AG04450 (cell line): ENCODE measurements at regions not wholly inside any gene's neighbourhood (a gene's known extent, or its start where the extent isn't known, plus 50 kb on each side); places are given as distances from the start of the nearest gene placed in this dataset.

Source experiments
- CTCF ChIA-PET: fragments of 300-600, 350-600 bp; formaldehyde crosslinking; extraction: SDS; loops from one replicate; lab custom pipeline; 2022; ENCODE audit warnings: antibody characterized with exemption, inconsistent platforms; lab: Charles Lee
- POLR2A ChIA-PET: fragments of 350-600 bp; formaldehyde crosslinking; extraction: SDS; loops from one replicate; lab custom pipeline; 2021; ENCODE audit warnings: antibody characterized with exemption, inconsistent platforms; lab: Yijun Ruan, JAX
- DNase-seq: peaks from one replicate; pipeline ENCODE4 v3.0.0-alpha.2; 2011; ENCODE audit warnings: low read depth, low spot score
- H3K27ac ChIP-seq: one replicate; pipeline ENCODE4 v1.5.1; 2012; ENCODE audit warnings: low read depth, low read length, control low read depth
- H3K27me3 ChIP-seq: one replicate; pipeline ENCODE4 v1.6.0; 2012; ENCODE audit warnings: low read length; ENCODE audit not compliant: control insufficient read depth, insufficient read depth
- H3K4me3 ChIP-seq: 2 replicates; pipeline ENCODE4 v1.5.1; 2011; ENCODE audit warnings: mild to moderate bottlenecking, low read depth, low read length, control low read depth
- H3K9me3 ChIP-seq: 2 replicates; pipeline ENCODE4 v1.5.1; 2012; ENCODE audit warnings: low read length; ENCODE audit not compliant: control insufficient read depth, insufficient read depth
- CTCF ChIP-seq: IDR thresholded peaks from 2 replicates; pipeline ENCODE4 v1.5.1; 2011; ENCODE audit warnings: low read depth, low read length, control low read depth, inconsistent platforms

DNA sequence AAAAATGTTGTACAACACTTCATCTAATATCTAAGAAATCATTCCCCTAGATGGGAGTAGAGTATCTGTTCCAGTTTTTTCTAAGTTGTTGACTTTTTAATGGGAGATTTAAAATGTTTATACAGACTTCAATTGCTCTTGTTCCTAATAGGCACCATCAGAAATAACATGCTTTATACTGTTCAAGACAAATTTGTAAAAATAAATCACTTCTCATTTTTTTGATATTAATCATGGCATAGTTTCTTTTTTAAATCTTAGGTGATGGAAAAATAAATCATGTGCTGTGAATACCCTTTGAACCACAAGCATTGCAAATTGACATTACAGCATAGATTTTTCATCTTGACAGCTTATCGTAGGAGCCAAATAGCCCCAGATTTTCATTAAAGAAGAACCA, 473.5 kb upstream of the MGAT4C start:
- H3K27me3 ChIP-seq: no peaks in the 10 kb centered on the region
- no peak overlapping the region for H3K27ac ChIP-seq
- ChIA-PET CTCF (no interaction called here), POLR2A (no interaction called here)
- TF ChIP-seq CTCF: no peak
- H3K4me3 ChIP-seq: no peak overlapping the region
- no peak for DNase-seq
- H3K9me3 ChIP-seq: peaks cover 2% of the 10 kb centered on the region; the same call in 1 of the 2 replicates

- no peak overlapping the region for H3K27ac ChIP-seq
- TF ChIP-seq CTCF: no peak
- H3K9me3 ChIP-seq: peaks cover 2% of the 10 kb centered on the region; the same call in 1 of the 2 replicates
- no peaks in the 10 kb centered on the region for H3K27me3 ChIP-seq
- CTCF ChIA-PET: no interaction called here
- POLR2A ChIA-PET: no interaction called here
- DNase-seq: peak; percentile 20
- no peak overlapping the region for H3K4me3 ChIP-seq
These were observed 471.0 kb upstream of the MGAT4C start for GRCh38 chr12:86727160-86727559.

GRCh38 chr12:86724716-86725115, 468.5 kb upstream of the MGAT4C start:
- TF ChIP-seq CTCF: no peak
- H3K27me3 ChIP-seq: no peaks in the 10 kb centered on the region
- H3K27ac ChIP-seq: no peak overlapping the region
- H3K9me3 ChIP-seq: peaks cover 2% of the 10 kb centered on the region; the same call in 1 of the 2 replicates
- CTCF ChIA-PET: interaction anchor here (0.6 to 1.6 kb wide), 3 partner anchors 9 to 190 kb away, joined by 3 to 5 read pairs (median 4); no protein-coding TSS in a partner anchor
- POLR2A ChIA-PET: interaction anchor here (1.2 kb wide), 1 partner anchor 12 kb away, joined by 6 read pairs; no protein-coding TSS in a partner anchor
- no peak overlapping the region for H3K4me3 ChIP-seq
- peak; percentile 36 for DNase-seq

- CTCF ChIA-PET: no interaction called here
- Histone ChIP-seq H3K27me3 (no peaks in the 10 kb centered on the region), H3K9me3 (peaks cover 2% of the 10 kb centered on the region; the same call in 1 of the 2 replicates), H3K4me3 (no peak overlapping the region), H3K27ac (no peak overlapping the region)
- DNase-seq: no peak
- no peak for TF ChIP-seq CTCF
- POLR2A ChIA-PET: no interaction called here
These were observed 467.1 kb upstream of the MGAT4C start for GRCh38 chr12:86723326-86723725.

GRCh38 chr12:86721713-86722397, 465.7 kb upstream of the MGAT4C start:
- no peaks in the 10 kb centered on the region for H3K27me3 ChIP-seq
- no peak for TF ChIP-seq CTCF
- H3K4me3 ChIP-seq: no peak overlapping the region
- peaks cover 2% of the 10 kb centered on the region; the same call in 1 of the 2 replicates for H3K9me3 ChIP-seq
- ChIA-PET POLR2A (no interaction called here), CTCF (interaction anchor here (1.1 kb wide), 1 partner anchor 8 kb away, joined by 3 read pairs; no protein-coding TSS in a partner anchor)
- no peak overlapping the region for H3K27ac ChIP-seq
- no peak for DNase-seq
